ENCODE measurements at regions not wholly inside any gene's neighbourhood (a gene's known extent, or its start where the extent isn't known, plus 50 kb on each side); places are given as distances from the start of the nearest gene placed in this dataset.
A peak's percentile ranks its signal among the peaks of the same experiment; 100 is the strongest.

DNA sequence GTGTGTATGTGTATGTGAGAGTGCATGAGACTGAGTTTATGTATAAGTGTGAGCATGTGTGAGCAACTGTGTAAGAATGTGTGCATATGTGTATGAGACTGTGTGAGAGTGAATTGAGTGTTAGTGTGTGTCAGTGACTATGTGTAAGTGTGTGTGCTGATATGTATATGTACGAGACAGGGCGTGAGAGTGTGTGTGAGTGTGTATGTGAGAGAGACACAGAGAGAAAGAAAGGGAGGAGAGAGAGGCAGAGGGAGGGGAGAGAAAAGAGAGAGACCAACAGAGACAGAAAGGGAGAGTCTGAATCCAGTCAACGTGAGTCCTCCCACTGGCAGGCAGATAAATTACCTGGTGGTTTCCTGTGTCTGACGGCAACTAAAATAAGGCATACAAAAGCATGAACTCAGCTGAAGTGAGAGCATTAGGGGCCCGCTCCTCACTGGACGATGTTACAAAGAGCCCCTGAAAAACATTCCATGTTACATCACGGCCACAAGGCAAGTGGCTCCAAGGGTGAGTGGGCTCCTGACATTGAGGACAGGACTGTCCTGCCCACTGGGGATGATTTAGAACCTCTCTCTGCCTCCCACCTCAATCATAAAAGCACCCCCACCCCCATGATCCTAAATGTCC, 66.6 kb upstream of the TIAM1 start:
- no peak for TF ChIP-seq POLR2A (IDR thresholded peaks at IDR 0.05)
- 67 to 73% methylated on average over 7 of the region's 7 CpGs for WGBS, 2 donors
- H3K4me3 ChIP-seq (ENCODE audit: low read depth, poor library complexity, severe bottlenecking), result no peak overlapping the region
- intact Hi-C loops (cut with DNase I; ENCODE audit: low total_unique reads), result no loop called here
- DNase-seq (ENCODE audit: low spot score in 2 of 2), result peak in 1 of 2 donors; percentile 62

DNA sequence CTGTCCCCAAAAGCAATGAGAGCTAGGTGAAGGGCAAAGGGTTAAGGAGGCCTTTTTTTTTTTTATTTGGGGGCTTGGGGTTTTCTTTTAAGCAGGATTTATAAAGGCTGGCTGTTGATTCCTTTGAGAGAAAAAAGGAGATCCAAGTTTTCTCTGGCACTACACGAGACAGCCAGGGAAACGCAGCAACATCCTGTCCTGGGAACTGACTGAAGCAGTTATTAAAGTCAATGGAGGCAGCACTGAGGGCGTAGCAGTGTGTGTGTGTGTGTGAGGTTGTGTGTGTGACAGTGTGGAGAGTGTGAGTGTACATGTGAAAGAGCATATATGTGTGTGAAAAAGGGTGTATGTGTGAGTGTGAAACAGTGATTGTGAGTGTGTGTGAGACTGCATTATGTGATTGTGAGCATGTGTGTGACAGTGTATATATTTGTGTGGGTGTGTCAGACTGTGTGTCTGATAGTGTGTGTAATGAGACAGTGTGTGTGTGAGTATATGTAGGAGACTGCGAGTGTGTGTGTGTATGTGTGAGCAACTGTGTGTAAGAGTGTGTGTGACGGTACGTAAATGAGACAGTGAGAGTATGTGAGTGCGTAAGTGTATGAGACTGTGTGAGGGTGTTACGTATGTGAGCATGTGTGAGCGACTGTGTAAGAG, 65.9 kb upstream of the TIAM1 start:
- intact Hi-C loops (cut with DNase I; ENCODE audit: low total_unique reads), result no loop called here
- peak in 1 of 2 donors; percentile 26 for DNase-seq (ENCODE audit: low spot score in 2 of 2)
- H3K4me3 ChIP-seq (ENCODE audit: low read depth, poor library complexity, severe bottlenecking), result no peak overlapping the region
- WGBS, 2 donors, result 82 to 85% methylated on average over 9 of the region's 9 CpGs
- no peak for TF ChIP-seq POLR2A (IDR thresholded peaks at IDR 0.05)
- TF ChIP-seq, protein P1, sequence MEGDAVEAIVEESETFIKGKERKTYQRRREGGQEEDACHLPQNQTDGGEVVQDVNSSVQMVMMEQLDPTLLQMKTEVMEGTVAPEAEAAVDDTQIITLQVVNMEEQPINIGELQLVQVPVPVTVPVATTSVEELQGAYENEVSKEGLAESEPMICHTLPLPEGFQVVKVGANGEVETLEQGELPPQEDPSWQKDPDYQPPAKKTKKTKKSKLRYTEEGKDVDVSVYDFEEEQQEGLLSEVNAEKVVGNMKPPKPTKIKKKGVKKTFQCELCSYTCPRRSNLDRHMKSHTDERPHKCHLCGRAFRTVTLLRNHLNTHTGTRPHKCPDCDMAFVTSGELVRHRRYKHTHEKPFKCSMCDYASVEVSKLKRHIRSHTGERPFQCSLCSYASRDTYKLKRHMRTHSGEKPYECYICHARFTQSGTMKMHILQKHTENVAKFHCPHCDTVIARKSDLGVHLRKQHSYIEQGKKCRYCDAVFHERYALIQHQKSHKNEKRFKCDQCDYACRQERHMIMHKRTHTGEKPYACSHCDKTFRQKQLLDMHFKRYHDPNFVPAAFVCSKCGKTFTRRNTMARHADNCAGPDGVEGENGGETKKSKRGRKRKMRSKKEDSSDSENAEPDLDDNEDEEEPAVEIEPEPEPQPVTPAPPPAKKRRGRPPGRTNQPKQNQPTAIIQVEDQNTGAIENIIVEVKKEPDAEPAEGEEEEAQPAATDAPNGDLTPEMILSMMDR (IDR thresholded peaks at IDR 0.05), result no peak

DNA sequence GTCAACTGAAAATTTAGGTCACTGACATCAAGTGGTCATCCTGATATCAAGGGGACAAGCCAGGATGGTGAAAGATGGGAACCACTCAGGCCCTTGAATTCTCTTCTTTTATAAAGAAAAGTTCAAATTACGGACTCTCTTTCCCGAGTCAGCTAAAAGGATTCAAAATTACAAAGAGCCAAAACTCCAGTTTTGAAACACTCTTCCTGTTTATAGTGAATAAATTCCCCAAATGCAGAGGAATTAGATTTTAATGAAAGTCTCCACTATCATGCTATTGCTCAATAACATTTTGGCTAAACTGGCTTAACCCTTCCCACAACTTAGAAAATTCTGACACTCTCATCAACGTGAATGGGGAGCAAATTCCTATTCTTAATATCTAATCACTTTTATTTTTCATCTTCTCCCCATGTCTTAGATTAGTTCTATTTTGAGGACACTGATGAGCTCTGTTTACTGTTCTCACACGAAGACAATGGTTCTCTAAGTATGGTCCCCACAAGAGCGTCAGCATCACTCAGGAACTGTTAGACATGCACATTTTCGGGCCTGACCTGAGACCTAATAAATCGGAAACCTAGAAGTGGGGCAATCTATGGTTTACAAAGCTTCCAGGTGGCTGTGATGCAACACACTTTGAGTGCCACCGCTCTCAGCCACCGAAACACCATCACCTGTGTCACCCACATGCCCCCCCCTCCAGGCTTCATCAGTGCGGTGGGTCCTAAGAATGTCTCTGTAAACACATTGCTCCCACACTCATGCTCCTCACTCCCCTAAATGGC, 64.4 kb upstream of the TIAM1 start:
- intact Hi-C loops (cut with DNase I; ENCODE audit: low total_unique reads), result no loop called here
- DNase-seq (ENCODE audit: low spot score in 2 of 2), result peak in 1 of 2 donors; percentile 28
- 82 to 87% methylated on average over 10 of the region's 10 CpGs for WGBS, 2 donors
- H3K4me3 ChIP-seq (ENCODE audit: low read depth, poor library complexity, severe bottlenecking), result no peak overlapping the region
- TF ChIP-seq, protein P1 (IDR thresholded peaks at IDR 0.05), result no peak
- no peak for TF ChIP-seq POLR2A (IDR thresholded peaks at IDR 0.05)

DNA sequence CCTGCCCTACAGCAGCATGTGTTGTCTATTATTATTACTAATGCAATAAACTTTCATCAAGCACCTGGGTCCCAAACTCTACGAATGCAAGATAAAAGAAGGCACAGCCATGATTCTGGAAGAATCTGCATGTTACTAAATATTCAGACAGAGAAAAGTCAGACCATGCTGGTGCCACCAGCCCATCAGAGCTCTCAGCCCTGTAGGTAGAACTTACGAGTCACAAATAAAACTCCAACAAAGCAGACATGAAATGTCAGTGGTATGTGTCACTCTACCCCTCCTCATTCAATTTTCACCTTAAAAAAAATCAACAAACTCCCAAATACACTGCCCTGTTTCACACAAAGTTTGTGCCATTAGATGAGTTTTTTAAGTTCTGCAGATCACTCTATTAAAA, 62.4 kb upstream of the TIAM1 start:
- TF ChIP-seq, protein P1 (IDR thresholded peaks at IDR 0.05), result no peak
- no peak for TF ChIP-seq POLR2A (IDR thresholded peaks at IDR 0.05)
- WGBS, 2 donors, result 76 to 88% methylated on average over 2 of the region's 2 CpGs
- DNase-seq (ENCODE audit: low spot score in 2 of 2), result peak in 1 of 2 donors; percentile 25
- intact Hi-C loops (cut with DNase I; ENCODE audit: low total_unique reads), result no loop called here
- H3K4me3 ChIP-seq (ENCODE audit: low read depth, poor library complexity, severe bottlenecking), result no peak overlapping the region

DNA sequence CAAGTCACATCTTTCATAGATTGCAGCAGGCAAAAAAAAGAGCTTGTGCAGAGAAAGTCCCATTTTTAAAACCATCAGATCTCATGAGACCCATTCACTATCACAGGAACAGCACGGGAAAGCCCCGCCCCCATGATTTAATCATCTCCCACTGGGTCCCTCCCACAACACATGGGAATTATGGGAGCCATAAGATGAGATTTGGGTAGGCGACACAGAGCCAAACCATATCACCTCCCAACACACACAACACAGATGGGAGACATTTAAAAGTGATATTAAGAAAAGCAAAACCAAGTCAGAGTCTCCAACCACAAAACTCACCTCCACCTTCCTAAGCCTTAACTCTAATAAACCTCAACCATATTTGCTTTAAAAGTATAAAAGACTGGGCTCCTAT, 61.5 kb upstream of the TIAM1 start:
- intact Hi-C loops (cut with DNase I; ENCODE audit: low total_unique reads), result no loop called here
- no peak for DNase-seq (ENCODE audit: low spot score in 2 of 2)
- TF ChIP-seq, protein P1 (IDR thresholded peaks at IDR 0.05), result no peak
- no peak for TF ChIP-seq POLR2A (IDR thresholded peaks at IDR 0.05)
- H3K4me3 ChIP-seq (ENCODE audit: low read depth, poor library complexity, severe bottlenecking), result no peak overlapping the region
- 83 to 84% methylated on average over 3 of the region's 3 CpGs for WGBS, 2 donors

Measured in lower leg skin (tissue), 4 donors.